Mesenchymal stem cell (in vitro differentiated cells and primary cell): ENCODE measurements at regions not wholly inside any gene's neighbourhood (a gene's known extent, or its start where the extent isn't known, plus 50 kb on each side); places are given as distances from the start of the nearest gene placed in this dataset.

Experiments
- DNase-seq: peaks from one replicate; pipeline ENCODE4 v3.0.0-alpha.2; 2013
- H2AFZ ChIP-seq: one replicate; pipeline ENCODE4 v1.6.1; 2013; ENCODE audit warnings: low read depth, mild to moderate bottlenecking, control low read depth, inconsistent platforms, low read length, moderate library complexity
- H2AK5ac ChIP-seq: 2 replicates; pipeline ENCODE4 v1.6.1; 2013; ENCODE audit warnings: low read length, moderate library complexity, mild to moderate bottlenecking, inconsistent platforms; ENCODE audit not compliant: severe bottlenecking
- H2BK120ac ChIP-seq: one replicate; pipeline ENCODE4 v1.6.1; 2013; ENCODE audit warnings: low read depth, mild to moderate bottlenecking, inconsistent platforms, low read length, moderate library complexity
- H2BK12ac ChIP-seq, 2 experiments: one replicate each; pipeline ENCODE4 v1.6.1; 2013; ENCODE audit warnings: inconsistent platforms in 2 of 2, low read length in 2 of 2, mild to moderate bottlenecking in 2 of 2, moderate library complexity in 2 of 2, control low read depth in 1 of 2
- H2BK15ac ChIP-seq: one replicate; pipeline ENCODE4 v1.6.1; 2013; ENCODE audit warnings: mild to moderate bottlenecking, low read depth, inconsistent platforms; ENCODE audit not compliant: poor library complexity, severe bottlenecking
- H2BK5ac ChIP-seq: 2 replicates; pipeline ENCODE4 v1.6.1; 2013; ENCODE audit warnings: low read depth, mild to moderate bottlenecking, low read length, control low read depth, inconsistent platforms; ENCODE audit not compliant: poor library complexity, severe bottlenecking
- H3K14ac ChIP-seq, 2 experiments: one replicate each; pipeline ENCODE4 v1.6.1; 2013; ENCODE audit warnings: inconsistent platforms in 2 of 2, low read length in 2 of 2, control low read depth in 1 of 2, mild to moderate bottlenecking in 1 of 2, moderate library complexity in 1 of 2
- H3K18ac ChIP-seq, 2 experiments: one replicate each; pipeline ENCODE4 v1.6.1; 2013; ENCODE audit warnings: inconsistent platforms in 2 of 2, low read length in 2 of 2, control low read depth in 1 of 2, low read depth in 1 of 2, mild to moderate bottlenecking in 1 of 2
- H3K23ac ChIP-seq, 2 experiments: one replicate each; pipeline ENCODE4 v1.6.1; 2013; ENCODE audit warnings: inconsistent platforms in 2 of 2, low read length in 2 of 2, mild to moderate bottlenecking in 2 of 2, moderate library complexity in 2 of 2, control low read depth in 1 of 2
- H3K27ac ChIP-seq: 2 replicates; pipeline ENCODE4 v1.5.1; 2013; ENCODE audit warnings: mild to moderate bottlenecking, moderate library complexity, low read length, control low read depth, inconsistent platforms; ENCODE audit not compliant: poor library complexity, severe bottlenecking
- H3K27me3 ChIP-seq, 2 experiments: 2 replicates each; pipeline versions ENCODE4 v1.6.1 to v1.7.0; 2013; ENCODE audit warnings: low read length in 2 of 2, mild to moderate bottlenecking in 2 of 2, moderate library complexity in 2 of 2, control low read depth in 1 of 2, inconsistent platforms in 1 of 2; ENCODE audit not compliant: control insufficient read depth in 1 of 2, insufficient read depth in 1 of 2
- H3K36me3 ChIP-seq, 2 experiments: 2 replicates each; pipeline versions ENCODE4 v1.6.1 to v1.7.0; 2013; ENCODE audit warnings: low read length in 2 of 2, control low read depth in 1 of 2, inconsistent platforms in 1 of 2, low read depth in 1 of 2, mild to moderate bottlenecking in 1 of 2; ENCODE audit not compliant: insufficient read depth in 2 of 2, control insufficient read depth in 1 of 2
- H3K4ac ChIP-seq, 2 experiments: one replicate each; pipeline ENCODE4 v1.6.1; 2013; ENCODE audit warnings: inconsistent platforms in 2 of 2, low read length in 2 of 2, mild to moderate bottlenecking in 2 of 2, moderate library complexity in 2 of 2, control low read depth in 1 of 2, low read depth in 1 of 2
- H3K4me1 ChIP-seq: 2 replicates; pipeline ENCODE4 v1.6.1; 2013; ENCODE audit warnings: low read depth, low read length, control low read depth; ENCODE audit not compliant: control insufficient read depth, insufficient read depth
- H3K4me2 ChIP-seq: 2 replicates; pipeline ENCODE4 v1.6.1; 2013; ENCODE audit warnings: low read length, mild to moderate bottlenecking, inconsistent platforms; ENCODE audit not compliant: poor library complexity, severe bottlenecking
- H3K4me3 ChIP-seq, 2 experiments: 2 replicates each; pipeline versions ENCODE4 v1.5.1 to v1.7.0; 2013; ENCODE audit warnings: low read length in 2 of 2, mild to moderate bottlenecking in 2 of 2, control low read depth in 1 of 2, low read depth in 1 of 2; ENCODE audit not compliant: insufficient read depth in 1 of 2
- H3K79me1 ChIP-seq: replicated peaks from 2 replicates; pipeline ENCODE4 v1.6.1; 2013; ENCODE audit warnings: mild to moderate bottlenecking, control low read depth, low read length, inconsistent platforms; ENCODE audit not compliant: poor library complexity, severe bottlenecking
- H3K9ac ChIP-seq: 2 replicates; pipeline ENCODE4 v1.7.0; 2013; ENCODE audit warnings: mild to moderate bottlenecking, low read length, moderate library complexity
- H3K9me3 ChIP-seq: 2 replicates; pipeline ENCODE4 v1.7.0; 2013; ENCODE audit warnings: mild to moderate bottlenecking, low read length; ENCODE audit not compliant: control insufficient read depth
- H4K8ac ChIP-seq: one replicate; pipeline ENCODE4 v1.6.1; 2013; ENCODE audit warnings: inconsistent platforms, mild to moderate bottlenecking, low read length, moderate library complexity
- H4K91ac ChIP-seq: one replicate; pipeline ENCODE4 v1.6.1; 2013; ENCODE audit warnings: mild to moderate bottlenecking, low read length, inconsistent platforms
- WGBS: methylation state at CpG from one replicate; pipeline ENCODE4 v1.1.7; 2013; ENCODE audit warnings: mixed read lengths; 5-methylcytosine and 5-hydroxymethylcytosine counted together

- no peak overlapping the region for H3K4me3 ChIP-seq
- no peak overlapping the region for H3K9ac ChIP-seq
- H2AFZ ChIP-seq, result no peak overlapping the region
- peaks cover 13 to 37% of the 10 kb centered on the region in 2 experiments for H3K27me3 ChIP-seq
- no peaks in the 10 kb centered on the region for H3K36me3 ChIP-seq
- H3K4me2 ChIP-seq, result no peak overlapping the region
- H2BK5ac ChIP-seq, result no peak overlapping the region
- no peak overlapping the region for H3K27ac ChIP-seq
- H2BK120ac ChIP-seq, result no peak overlapping the region
- H2BK15ac ChIP-seq, result no peak overlapping the region
- no peak overlapping the region for H3K4ac ChIP-seq
- DNase-seq, result no peak
- no peaks in the 10 kb centered on the region for H3K4me1 ChIP-seq
- peak overlapping the region in 1 of 2 experiments; percentile 9 for H3K14ac ChIP-seq
- H4K91ac ChIP-seq, result no peak overlapping the region
- no peak overlapping the region for H3K18ac ChIP-seq
- no peak overlapping the region for H2BK12ac ChIP-seq
- 75% methylated on average over 5 of the region's 5 CpGs for WGBS
- no peak overlapping the region for H2AK5ac ChIP-seq
- H3K79me1 ChIP-seq, result no peaks in the 10 kb centered on the region
- H3K9me3 ChIP-seq, result no peaks in the 10 kb centered on the region
- no peak overlapping the region for H4K8ac ChIP-seq
- H3K23ac ChIP-seq, result no peak overlapping the region
These were observed 66.8 kb upstream of the FICD start for GRCh38 chr12:108448246-108448645.

GRCh38 chr12:108447168-108447832 is 67.8 kb upstream of the FICD start:
- Histone ChIP-seq H4K8ac (no peak overlapping the region), H2AK5ac (no peak overlapping the region), H3K4me3 (no peak overlapping the region), H2AFZ (no peak overlapping the region), H3K18ac (no peak overlapping the region), H3K36me3 (no peaks in the 10 kb centered on the region), H3K9me3 (no peaks in the 10 kb centered on the region), H4K91ac (no peak overlapping the region), H3K4ac (no peak overlapping the region), H2BK120ac (no peak overlapping the region), H3K79me1 (no peaks in the 10 kb centered on the region), H2BK15ac (no peak overlapping the region), H2BK5ac (no peak overlapping the region), H3K27ac (no peak overlapping the region), H3K4me2 (no peak overlapping the region), H3K23ac (no peak overlapping the region), H3K14ac (no peak overlapping the region), H3K9ac (no peak overlapping the region), H3K27me3 (peaks cover 5 to 30% of the 10 kb centered on the region in 2 experiments), H3K4me1 (no peaks in the 10 kb centered on the region), H2BK12ac (no peak overlapping the region)
- peak; percentile 24 for DNase-seq
- WGBS, result no CpG with 5 or more reads among the region's 1 CpG

GRCh38 chr12:108446766-108447165 is 68.3 kb upstream of the FICD start:
- H3K4ac ChIP-seq, result no peak overlapping the region
- H2BK12ac ChIP-seq, result no peak overlapping the region
- no peak overlapping the region for H2BK120ac ChIP-seq
- no peak overlapping the region for H3K4me2 ChIP-seq
- no peak overlapping the region for H4K91ac ChIP-seq
- H3K9me3 ChIP-seq, result no peaks in the 10 kb centered on the region
- H3K36me3 ChIP-seq, result no peaks in the 10 kb centered on the region
- H3K27me3 ChIP-seq, result peaks cover 4 to 25% of the 10 kb centered on the region in 2 experiments
- no peaks in the 10 kb centered on the region for H3K79me1 ChIP-seq
- no peak overlapping the region for H2BK5ac ChIP-seq
- H2AK5ac ChIP-seq, result no peak overlapping the region
- peak; percentile 7 for DNase-seq
- no peak overlapping the region for H3K27ac ChIP-seq
- H2AFZ ChIP-seq, result no peak overlapping the region
- H3K4me3 ChIP-seq, result no peak overlapping the region
- no peak overlapping the region for H4K8ac ChIP-seq
- H3K14ac ChIP-seq, result no peak overlapping the region
- H3K9ac ChIP-seq, result no peak overlapping the region
- H3K18ac ChIP-seq, result no peak overlapping the region
- WGBS, result 57% methylated on average over 5 of the region's 5 CpGs
- no peak overlapping the region for H3K23ac ChIP-seq
- H3K4me1 ChIP-seq, result no peaks in the 10 kb centered on the region
- no peak overlapping the region for H2BK15ac ChIP-seq

- Histone ChIP-seq H3K4me1 (no peaks in the 10 kb centered on the region), H4K91ac (no peak overlapping the region), H3K4ac (no peak overlapping the region), H3K79me1 (no peaks in the 10 kb centered on the region), H3K9me3 (no peaks in the 10 kb centered on the region), H3K9ac (no peak overlapping the region), H2BK15ac (no peak overlapping the region), H2AK5ac (no peak overlapping the region), H2AFZ (no peak overlapping the region), H2BK12ac (no peak overlapping the region), H3K14ac (no peak overlapping the region), H3K23ac (no peak overlapping the region), H3K27ac (no peak overlapping the region), H4K8ac (no peak overlapping the region), H3K36me3 (no peaks in the 10 kb centered on the region), H3K4me3 (no peak overlapping the region), H2BK120ac (no peak overlapping the region), H3K27me3 (peaks cover 2 to 12% of the 10 kb centered on the region in 2 experiments), H3K18ac (no peak overlapping the region), H3K4me2 (no peak overlapping the region), H2BK5ac (no peak overlapping the region)
- no peak for DNase-seq
- WGBS, result 81% methylated on average over 8 of the region's 8 CpGs
These were observed 72.2 kb upstream of the FICD start for GRCh38 chr12:108442910-108443309.
